Aorta (tissue), 5 donors: ENCODE measurements at regions not wholly inside any gene's neighbourhood (a gene's known extent, or its start where the extent isn't known, plus 50 kb on each side); places are given as distances from the start of the nearest gene placed in this dataset.

Source experiments
- ATAC-seq: fragments of 200-7000 bp; cut with Tn5 transposase; one replicate; pipeline ENCODE4 v1.9.1; 2022; ENCODE audit warnings: moderate library complexity; ENCODE audit not compliant: low FRiP score
- DNase-seq, 2 donors: peaks; one replicate each; pipeline ENCODE4 v3.0.0-alpha.2; 2020
- H3K27ac ChIP-seq, 2 donors: one replicate each; pipeline ENCODE4 v1.5.1; 2013; ENCODE audit warnings: low read length in 2 of 2, mild to moderate bottlenecking in 2 of 2, moderate library complexity in 2 of 2, control low read depth in 1 of 2, inconsistent platforms in 1 of 2, low read depth in 1 of 2
- H3K27me3 ChIP-seq, 2 donors: one replicate each; pipeline ENCODE4 v1.6.1; 2013; ENCODE audit warnings: control low read depth in 1 of 2, low read length in 1 of 2, mild to moderate bottlenecking in 1 of 2, moderate library complexity in 1 of 2; ENCODE audit not compliant: insufficient read depth in 2 of 2, control insufficient read depth in 1 of 2
- H3K36me3 ChIP-seq, 2 donors: one replicate each; pipeline ENCODE4 v1.6.1; 2013; ENCODE audit warnings: control low read depth in 1 of 2, low read length in 1 of 2, mild to moderate bottlenecking in 1 of 2; ENCODE audit not compliant: insufficient read depth in 2 of 2, control insufficient read depth in 1 of 2
- H3K4me1 ChIP-seq, 2 donors: one replicate each; pipeline ENCODE4 v1.6.1; 2013; ENCODE audit warnings: low read length in 2 of 2, control low read depth in 1 of 2, mild to moderate bottlenecking in 1 of 2, moderate library complexity in 1 of 2; ENCODE audit not compliant: insufficient read depth in 2 of 2, control insufficient read depth in 1 of 2
- H3K4me3 ChIP-seq, 2 donors: one replicate each; pipeline ENCODE4 v1.5.1; 2013; ENCODE audit warnings: low read length in 2 of 2, control low read depth in 1 of 2, mild to moderate bottlenecking in 1 of 2
- H3K9me3 ChIP-seq: one replicate; pipeline ENCODE4 v1.6.1; 2013; ENCODE audit warnings: mild to moderate bottlenecking, low read length; ENCODE audit not compliant: control insufficient read depth
- WGBS, 2 donors: extraction: QIAGEN DNeasy Blood & Tissue Kit; methylation state at CpG; one replicate each; pipeline ENCODE4 v1.1.7; 2013; 5-methylcytosine and 5-hydroxymethylcytosine counted together
- intact Hi-C, 2 donors: fragments of 100-400 bp; cut with DNase I; formaldehyde crosslinking; loops; one replicate each; pipeline versions ENCODE4 v1.14.2 to v1.15.0; 2022
- donor health status: healthy with polysubstance abuse.
- donor health status: Bipolar disorder and iron deficiency.
- donor health status: DM: no; HTN: no; CAD: no.
- donor health status: DM: no; HTN: no; CAD: no.
- donor health status: DM: yes; HTN: yes; CAD: no.

GRCh38 chr4:41878170-41878969 is 56.9 kb upstream of the TMEM33 start:
- Histone ChIP-seq H3K27me3 (no peaks in the 10 kb centered on the region), H3K36me3 (no peaks in the 10 kb centered on the region), H3K4me1 (no peaks in the 10 kb centered on the region), H3K27ac (no peak overlapping the region), H3K4me3 (no peak overlapping the region), H3K9me3 (no peaks in the 10 kb centered on the region)
- WGBS, 2 donors = 40 to 44% methylated on average over 41 of the region's 41 CpGs
- DNase-seq (no peak), ATAC-seq (no peak)
- intact Hi-C loops = no loop called here

DNA sequence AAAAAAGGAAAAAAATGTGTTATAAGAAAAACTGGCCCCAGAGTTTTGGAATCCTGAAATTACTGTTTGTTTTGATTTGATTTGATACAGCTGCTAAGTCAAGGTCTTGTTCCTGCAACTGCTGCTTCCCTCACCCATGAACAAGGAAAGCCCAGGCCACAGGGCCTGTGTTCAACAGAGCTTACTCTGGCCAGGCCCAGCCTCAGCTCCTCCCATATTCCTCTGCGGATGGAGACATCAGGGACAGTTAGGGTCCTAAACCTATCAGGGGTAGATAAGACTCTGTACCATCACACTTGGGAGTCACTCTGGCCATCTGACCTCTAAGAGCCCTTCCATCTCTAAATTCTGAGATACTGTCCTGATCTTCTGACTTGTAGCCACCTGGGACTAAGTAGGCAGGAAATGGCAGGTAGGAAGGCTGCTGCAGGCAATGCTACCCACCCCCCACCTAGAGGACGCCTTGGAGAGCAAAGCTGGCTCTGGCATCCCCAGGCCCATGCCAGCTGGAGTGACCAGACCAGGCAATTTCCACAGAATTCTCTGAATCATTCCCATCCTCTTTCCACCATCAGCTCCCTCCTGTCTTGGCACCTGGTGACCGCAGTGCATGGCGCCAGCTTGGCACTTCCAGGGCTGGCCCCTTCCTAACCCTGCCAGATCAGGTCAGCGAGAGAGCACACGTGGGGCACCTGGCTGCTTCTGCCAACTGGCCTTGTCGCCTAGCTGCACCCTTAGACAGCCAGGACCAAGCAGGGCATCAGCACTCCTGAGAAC is 58.0 kb upstream of the TMEM33 start:
- H3K27ac ChIP-seq = no peak overlapping the region
- ATAC-seq (no peak), DNase-seq (peak in 1 of 2 donors; percentile 39)
- no peaks in the 10 kb centered on the region for H3K9me3 ChIP-seq
- no peaks in the 10 kb centered on the region for H3K36me3 ChIP-seq
- H3K27me3 ChIP-seq = no peaks in the 10 kb centered on the region
- WGBS, 2 donors = 77 to 84% methylated on average over 7 of the region's 7 CpGs
- intact Hi-C loops = no loop called here
- no peaks in the 10 kb centered on the region for H3K4me1 ChIP-seq
- no peak overlapping the region for H3K4me3 ChIP-seq

- Histone ChIP-seq H3K36me3 (no peaks in the 10 kb centered on the region), H3K4me1 (no peaks in the 10 kb centered on the region), H3K27ac (no peak overlapping the region), H3K9me3 (no peaks in the 10 kb centered on the region), H3K4me3 (no peak overlapping the region), H3K27me3 (no peaks in the 10 kb centered on the region)
- no peak for ATAC-seq
- no peak for DNase-seq
- intact Hi-C loops = no loop called here
Measured at GRCh38 chr4:41874873-41875272, 60.4 kb upstream of the TMEM33 start.

- no peak for ATAC-seq
- H3K9me3 ChIP-seq = no peaks in the 10 kb centered on the region
- WGBS, 2 donors = 79 to 84% methylated on average over 7 of the region's 7 CpGs
- no peaks in the 10 kb centered on the region for H3K27me3 ChIP-seq
- no peak for DNase-seq
- no peaks in the 10 kb centered on the region for H3K36me3 ChIP-seq
- H3K4me1 ChIP-seq = no peaks in the 10 kb centered on the region
- no peak overlapping the region for H3K27ac ChIP-seq
- intact Hi-C loops = no loop called here
- no peak overlapping the region for H3K4me3 ChIP-seq
Measured at GRCh38 chr4:41874398-41874797, 60.8 kb upstream of the TMEM33 start.

GRCh38 chr4:41873380-41874295 is 61.6 kb upstream of the TMEM33 start:
- intact Hi-C loops = no loop called here
- H3K36me3 ChIP-seq = no peaks in the 10 kb centered on the region
- no peak overlapping the region for H3K27ac ChIP-seq
- no peaks in the 10 kb centered on the region for H3K4me1 ChIP-seq
- ATAC-seq = peak; percentile 16
- no peaks in the 10 kb centered on the region for H3K9me3 ChIP-seq
- no peak overlapping the region for H3K4me3 ChIP-seq
- no peak for DNase-seq
- WGBS, 2 donors = 15 to 22% methylated on average over 41 to 42 of the region's 42 CpGs
- H3K27me3 ChIP-seq = no peaks in the 10 kb centered on the region

GRCh38 chr4:41870035-41870434 is 65.2 kb upstream of the TMEM33 start:
- DNase-seq (no peak), ATAC-seq (no peak)
- 71 to 77% methylated on average over 4 of the region's 4 CpGs for WGBS, 2 donors
- H3K9me3 ChIP-seq = no peaks in the 10 kb centered on the region
- H3K27me3 ChIP-seq = no peaks in the 10 kb centered on the region
- H3K36me3 ChIP-seq = no peaks in the 10 kb centered on the region
- H3K4me1 ChIP-seq = no peaks in the 10 kb centered on the region
- intact Hi-C loops = no loop called here
- H3K4me3 ChIP-seq = no peak overlapping the region
- no peak overlapping the region for H3K27ac ChIP-seq

DNA sequence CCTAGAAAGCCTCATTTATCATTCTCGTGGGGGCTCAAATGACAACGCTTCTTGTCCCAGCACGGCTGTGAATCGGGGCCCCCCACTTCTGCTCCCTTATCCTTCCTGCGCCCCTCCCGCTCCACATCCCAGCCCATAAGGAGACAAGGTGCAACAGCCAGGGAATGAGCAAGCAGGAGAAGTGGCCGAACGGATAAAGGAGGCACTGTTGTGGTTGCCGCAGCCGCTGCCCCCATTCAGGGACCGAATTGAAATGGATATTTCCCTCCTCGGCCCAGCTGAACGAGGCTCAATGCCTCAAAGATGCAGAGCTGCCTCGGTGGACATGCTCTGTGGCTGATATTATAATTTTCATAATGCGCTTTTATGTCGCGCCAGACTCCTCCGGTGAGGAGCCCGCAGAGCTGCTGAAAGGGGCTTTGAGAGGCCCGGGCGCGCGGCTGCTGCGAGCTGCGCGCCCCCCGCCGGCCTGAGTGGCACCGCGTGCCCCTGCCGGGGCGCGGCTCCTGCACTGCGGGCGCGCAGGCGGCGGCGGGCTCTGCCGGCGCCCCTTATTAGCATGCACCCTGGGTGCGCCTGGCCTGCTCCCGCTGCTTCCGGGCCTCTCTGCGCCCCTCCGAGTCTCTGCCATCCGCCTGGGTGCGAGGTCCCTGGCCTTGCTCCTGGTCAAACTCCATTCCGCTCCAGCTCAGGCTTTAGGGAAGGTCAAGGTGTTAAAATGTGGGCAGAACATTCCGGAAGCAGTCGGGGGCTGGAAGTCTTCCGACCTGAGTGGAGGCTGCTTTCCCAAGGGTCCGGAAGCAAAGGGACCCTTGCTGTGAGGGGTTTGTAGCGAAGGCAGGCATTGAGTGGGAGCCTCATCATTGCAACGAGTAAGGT is 68.2 kb upstream of the TMEM33 start:
- Histone ChIP-seq H3K27ac (no peak overlapping the region), H3K4me3 (no peak overlapping the region), H3K4me1 (no peaks in the 10 kb centered on the region), H3K36me3 (no peaks in the 10 kb centered on the region), H3K9me3 (no peaks in the 10 kb centered on the region), H3K27me3 (peaks cover 0 to 2% of the 10 kb centered on the region in 2 donors)
- intact Hi-C loops = no loop called here
- DNase-seq = peak in 1 of 2 donors; percentile 64
- 7 to 9% methylated on average over 55 of the region's 55 CpGs for WGBS, 2 donors
- ATAC-seq = no peak
